ENCODE measurements at regions not wholly inside any gene's neighbourhood (a gene's known extent, or its start where the extent isn't known, plus 50 kb on each side); places are given as distances from the start of the nearest gene placed in this dataset.

GRCh38 chr3:147008886-147009285 is 397.5 kb downstream of the ZIC4 start:
- no peak for DNase-seq

DNA sequence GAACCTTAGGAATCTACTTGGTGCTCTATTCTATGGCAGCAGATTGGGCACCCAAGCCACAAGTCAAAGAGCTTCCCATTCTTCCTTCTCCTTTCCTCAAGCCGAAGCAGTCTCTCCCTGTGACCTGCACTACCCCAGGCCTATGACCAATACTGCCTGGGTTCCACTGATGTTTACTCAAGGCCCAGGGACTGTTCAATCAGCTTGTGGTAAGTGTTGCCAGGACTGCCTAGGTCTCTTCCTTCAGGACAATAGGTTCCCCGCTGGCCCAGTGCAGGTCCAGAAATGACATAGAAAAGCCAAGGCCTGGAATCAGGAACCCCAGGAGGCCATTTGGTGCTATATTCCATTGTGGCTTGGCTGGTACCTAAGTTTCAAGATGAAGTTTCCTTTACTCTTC is 397.9 kb downstream of the ZIC4 start:
- DNase-seq: no peak

GRCh38 chr3:147007736-147008245 is 398.6 kb downstream of the ZIC4 start:
- DNase-seq: no peak

- no peak for DNase-seq
These were observed 397.6 kb upstream of the PLSCR5 start for GRCh38 chr3:147002721-147003120.

- no peak for DNase-seq
These were observed 395.1 kb upstream of the PLSCR5 start for GRCh38 chr3:147000274-147000673.

GRCh38 chr3:146991907-146992306 is 386.8 kb upstream of the PLSCR5 start:
- DNase-seq: no peak

- DNase-seq: no peak
These were observed 370.3 kb upstream of the PLSCR5 start for GRCh38 chr3:146975476-146975875.

DNA sequence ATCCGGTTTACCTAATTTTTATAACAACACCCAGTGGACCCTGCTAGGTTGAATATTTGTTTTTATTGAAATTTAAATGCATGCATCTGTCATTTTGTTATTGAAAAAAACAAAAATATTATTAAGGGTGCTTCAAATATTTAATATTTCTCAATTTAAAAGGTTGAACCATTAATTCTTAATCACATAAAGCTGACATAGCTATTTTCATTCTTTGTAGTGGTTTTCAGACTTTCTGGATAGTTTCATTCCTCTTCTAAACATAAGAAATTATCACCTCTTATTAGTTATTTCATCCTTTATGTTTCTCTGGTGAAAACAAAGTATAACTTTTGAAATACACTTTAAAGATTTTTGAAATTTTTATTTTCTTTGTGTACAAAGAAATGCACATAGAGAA is 369.9 kb upstream of the PLSCR5 start:
- DNase-seq: no peak

DNA sequence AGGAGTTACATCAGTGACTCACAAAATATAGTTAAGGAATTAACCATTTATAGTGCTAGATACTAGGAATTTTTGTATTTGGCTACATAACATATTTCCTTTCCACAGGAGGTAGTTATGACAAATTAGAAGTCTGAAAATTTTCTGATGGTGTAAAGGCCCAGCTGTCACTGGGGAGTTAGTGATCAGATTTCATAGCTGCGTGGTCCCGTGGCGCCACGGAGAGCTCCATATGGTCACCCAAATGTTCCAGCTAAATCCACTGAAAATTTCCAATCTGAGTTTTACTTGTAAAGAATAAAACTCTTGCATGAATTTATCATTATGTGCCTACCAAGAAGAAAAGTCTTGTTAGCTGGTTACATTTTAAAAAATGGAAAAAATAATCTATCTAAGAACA is 368.9 kb upstream of the PLSCR5 start:
- DNase-seq: no peak

- DNase-seq: no peak
These were observed 367.6 kb upstream of the PLSCR5 start for GRCh38 chr3:146972726-146973125.

DNA sequence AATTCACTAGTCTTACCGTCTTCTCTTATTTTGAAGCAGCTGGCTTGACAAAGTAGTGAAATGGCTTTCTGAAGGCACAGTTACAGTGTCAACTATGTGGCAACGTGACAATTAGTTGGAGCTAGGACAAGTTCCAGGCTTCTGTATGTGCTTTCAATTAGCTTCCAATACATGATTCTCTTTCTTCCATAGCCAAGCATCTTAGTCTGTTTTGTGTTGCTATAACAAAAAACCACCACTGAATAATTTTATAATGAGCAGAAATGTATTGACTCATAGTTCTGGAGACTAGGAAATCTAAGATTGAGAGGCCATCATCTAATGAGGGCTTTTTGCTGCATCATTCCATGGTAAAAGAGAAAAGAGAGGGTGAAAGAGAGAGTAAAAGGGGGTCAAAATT is 365.1 kb upstream of the PLSCR5 start:
- no peak for DNase-seq

DNA sequence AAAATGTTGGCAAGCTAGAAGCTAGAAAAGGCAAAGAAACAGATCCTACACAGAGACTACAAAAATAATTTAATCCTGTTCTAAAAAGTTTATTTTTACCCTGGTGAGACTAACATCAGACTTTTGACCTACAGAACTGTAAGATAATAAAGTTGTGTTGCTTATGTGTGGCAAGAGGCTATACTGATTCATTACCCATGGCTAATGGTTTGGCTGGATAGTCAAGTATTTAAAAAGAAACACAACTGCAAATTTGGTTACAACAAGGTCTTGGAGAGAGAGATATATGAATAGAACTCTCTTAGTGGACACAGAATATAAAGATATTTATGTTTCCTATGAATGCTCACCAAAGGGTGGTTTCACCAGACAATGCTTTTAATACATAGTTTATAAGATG is 364.2 kb upstream of the PLSCR5 start:
- no peak for DNase-seq

- no peak for DNase-seq
These were observed 363.1 kb upstream of the PLSCR5 start for GRCh38 chr3:146968204-146968651.

DNA sequence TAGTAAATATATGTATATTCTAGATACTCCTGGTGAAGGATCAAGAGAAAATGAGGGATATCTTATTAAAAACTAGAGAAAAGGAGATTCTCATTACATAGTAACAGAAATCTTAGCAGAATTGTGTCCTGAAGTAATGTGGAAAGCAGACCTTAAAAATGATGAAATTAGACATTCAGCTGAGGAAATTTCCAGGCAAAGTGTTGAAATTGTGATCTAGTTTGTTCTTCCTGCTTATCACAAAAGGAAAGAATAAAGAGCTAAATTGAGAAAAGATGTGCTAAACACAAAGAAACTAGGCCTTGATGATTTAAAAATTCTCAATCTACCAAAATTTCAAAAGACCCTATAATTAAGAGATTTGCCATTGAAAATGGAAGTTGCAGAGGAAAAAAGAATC is 362.6 kb upstream of the PLSCR5 start:
- no peak for DNase-seq

GRCh38 chr3:146966124-146966523 is 361.0 kb upstream of the PLSCR5 start:
- no peak for DNase-seq

DNA sequence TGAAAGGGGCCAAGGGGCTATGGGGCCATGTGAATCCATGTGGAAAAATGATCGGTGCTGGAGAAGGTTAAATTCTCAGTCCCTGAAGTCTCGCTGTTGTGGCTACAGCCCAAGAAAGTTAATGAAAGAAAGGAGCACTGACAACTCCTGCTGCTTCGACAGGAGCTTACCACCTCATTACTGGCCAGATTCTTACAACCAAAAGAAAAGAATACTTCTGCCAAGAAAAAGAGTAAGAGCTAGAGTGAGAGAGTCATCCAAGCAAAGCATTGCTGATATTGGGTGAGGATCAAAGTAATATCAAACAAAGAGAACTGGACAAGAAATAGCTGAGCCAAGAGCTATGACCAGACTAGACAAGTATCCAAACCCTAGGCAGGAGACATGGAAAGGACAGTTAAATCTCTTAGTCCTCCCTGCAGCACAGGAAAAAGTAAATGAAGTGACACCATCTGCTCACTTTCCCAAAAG is 348.4 kb upstream of the PLSCR5 start:
- DNase-seq: no peak

DNA sequence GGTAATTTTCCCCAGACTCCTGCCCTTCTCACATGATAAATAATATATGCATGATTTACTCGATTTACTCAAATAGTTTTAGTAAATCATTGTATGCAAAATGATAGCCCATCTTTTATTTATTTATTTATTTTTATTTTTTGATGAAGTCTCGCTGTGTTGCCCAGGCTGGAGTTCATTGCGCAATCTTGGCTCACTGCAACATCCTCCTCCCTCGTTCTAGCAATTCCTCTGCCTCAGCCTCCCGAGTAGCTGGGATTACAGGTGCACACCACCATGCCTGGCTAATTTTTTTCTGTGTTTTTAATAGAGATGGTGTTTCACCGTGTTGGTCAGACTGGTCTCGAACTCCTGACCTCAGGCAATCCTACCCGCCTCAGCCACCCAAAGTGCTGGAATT is 343.8 kb upstream of the PLSCR5 start:
- DNase-seq: no peak

- no peak for DNase-seq
These were observed 343.0 kb upstream of the PLSCR5 start for GRCh38 chr3:146948186-146948585.

GRCh38 chr3:146929696-146930095 is 324.6 kb upstream of the PLSCR5 start:
- no peak for DNase-seq

GRCh38 chr3:146928421-146929059 is 323.4 kb upstream of the PLSCR5 start:
- no peak for DNase-seq

DNA sequence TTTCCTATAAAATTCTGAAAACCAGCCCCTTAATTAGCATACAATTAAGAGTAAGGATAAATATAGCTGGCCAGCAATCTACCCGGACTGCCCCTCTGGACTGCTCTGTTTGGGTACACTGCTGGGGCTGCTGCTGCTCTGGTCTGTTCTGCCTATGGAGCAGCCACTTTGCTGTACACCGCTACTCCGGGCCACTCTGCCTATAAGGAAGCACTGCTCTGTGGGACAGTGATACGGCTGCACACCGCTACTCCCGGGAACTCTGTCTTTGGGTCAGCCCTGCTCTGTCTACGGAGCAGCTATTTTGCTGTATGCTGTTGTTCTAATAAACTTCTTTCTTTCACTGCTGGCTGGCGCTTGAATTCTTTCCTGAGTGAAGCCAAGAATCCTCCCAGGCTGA is 316.5 kb upstream of the PLSCR5 start:
- no peak for DNase-seq

DNA sequence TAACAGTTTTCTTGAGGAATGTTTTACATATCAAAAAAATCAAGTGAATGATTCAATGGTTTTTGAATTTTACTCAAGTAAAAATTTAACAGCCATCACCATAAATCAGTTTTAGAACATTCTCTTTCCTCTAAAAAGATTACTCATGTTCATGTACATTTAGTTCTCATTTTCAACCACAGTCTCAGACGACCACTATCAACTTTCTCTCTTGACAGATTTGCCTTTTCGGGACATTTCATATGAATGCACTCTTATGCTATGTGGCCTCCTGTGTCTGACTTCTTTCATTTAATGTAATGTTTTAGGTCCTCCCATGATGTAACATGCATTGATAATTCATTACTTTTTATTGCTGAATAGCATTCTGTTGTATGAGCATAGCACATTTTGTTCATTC is 309.3 kb upstream of the PLSCR5 start:
- no peak for DNase-seq

DNA sequence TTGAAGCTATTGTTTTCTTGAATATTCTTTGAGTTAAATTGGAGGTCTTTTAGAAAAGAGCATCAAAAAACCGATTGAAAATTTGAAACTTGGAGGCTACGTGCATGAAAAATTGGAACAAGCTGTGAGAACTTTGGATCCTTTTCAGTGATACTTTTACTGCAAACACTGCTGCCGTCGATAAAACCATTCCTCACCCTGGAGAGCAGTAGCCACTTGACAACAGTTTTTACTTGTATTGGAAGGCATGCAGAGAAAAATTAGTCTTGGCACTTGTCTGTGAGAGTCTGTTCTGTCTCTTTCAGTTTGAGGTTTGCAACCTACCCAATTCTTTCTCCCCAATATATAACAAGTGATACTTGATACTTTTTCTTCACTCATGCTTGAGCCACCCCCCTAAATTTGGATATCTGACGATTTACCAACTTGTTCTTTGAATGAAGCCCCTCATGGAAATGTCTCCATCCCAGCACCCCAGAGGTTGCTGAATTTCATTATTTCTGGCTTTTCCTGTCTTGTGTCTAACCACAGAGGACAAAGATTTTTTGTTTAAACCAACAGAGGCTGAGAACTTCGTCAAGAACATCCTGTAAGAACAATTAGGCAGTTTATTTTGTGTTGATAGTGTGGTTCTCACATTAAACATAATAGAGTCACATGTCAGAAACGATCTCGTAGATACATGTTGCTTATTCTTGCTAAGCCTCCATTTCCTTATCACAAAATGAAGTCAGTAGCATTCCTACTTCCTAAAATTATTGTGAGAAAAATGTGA is 307.3 kb upstream of the PLSCR5 start:
- no peak for DNase-seq

GRCh38 chr3:146903927-146904326 is 298.8 kb upstream of the PLSCR5 start:
- DNase-seq: no peak
